OCI-M2 (cell line): ENCODE measurements at regions not wholly inside any gene's neighbourhood (a gene's known extent, or its start where the extent isn't known, plus 50 kb on each side); places are given as distances from the start of the nearest gene placed in this dataset.
"Not testable (repeated sequence)": the region's sequence is repeated elsewhere in the genome, so short reads cannot be mapped to it uniquely, and the experiment has no call there.

Source experiments
- DNase-seq: peaks from one replicate; lab custom pipeline; 2025; ENCODE audit not compliant: unreplicated experiment; lab: John Stamatoyannopoulos, UW

- DNase-seq = no peak
Observed at GRCh38 chr14:89056394-89056793, 231.9 kb downstream of the TTC8 start.

DNA sequence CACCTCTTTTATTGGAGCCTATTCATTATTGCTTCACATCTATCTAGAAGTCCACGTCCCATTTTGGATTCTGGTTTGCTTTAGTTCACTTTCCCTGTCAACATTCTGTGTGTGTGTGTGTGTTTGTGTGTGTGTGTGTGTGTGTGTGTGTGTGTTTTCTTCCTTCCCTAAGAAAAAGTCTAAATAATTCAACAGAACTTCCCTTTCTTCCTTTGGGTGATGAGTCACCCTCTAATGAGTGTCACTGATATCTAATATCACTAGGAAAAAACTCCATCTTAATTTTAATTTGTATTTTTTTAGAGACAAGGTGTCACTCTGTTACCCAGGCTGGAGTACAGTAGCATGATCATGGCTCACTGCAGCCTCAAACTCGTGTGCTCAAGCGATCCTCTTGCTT, 234.2 kb downstream of the TTC8 start:
- DNase-seq = no peak

DNA sequence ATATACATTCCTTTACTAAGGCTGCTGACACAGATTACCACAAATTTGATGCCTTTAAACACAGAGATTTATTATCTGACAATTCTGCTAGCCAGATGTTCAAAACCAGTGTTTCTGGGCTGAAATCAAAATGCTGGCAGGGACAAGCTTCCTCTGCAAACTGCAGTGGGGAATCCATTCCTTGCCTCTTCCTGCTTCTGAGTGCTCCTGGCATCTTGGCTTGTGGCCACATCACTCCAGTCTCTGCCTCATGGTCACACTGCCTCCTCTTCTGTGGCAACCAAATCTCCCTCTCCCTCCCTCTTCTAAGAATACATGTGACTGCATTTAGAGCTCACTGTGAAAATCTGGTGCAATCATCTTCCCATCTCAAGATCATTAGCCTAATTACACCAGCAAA, 235.7 kb downstream of the TTC8 start:
- DNase-seq = no peak

DNA sequence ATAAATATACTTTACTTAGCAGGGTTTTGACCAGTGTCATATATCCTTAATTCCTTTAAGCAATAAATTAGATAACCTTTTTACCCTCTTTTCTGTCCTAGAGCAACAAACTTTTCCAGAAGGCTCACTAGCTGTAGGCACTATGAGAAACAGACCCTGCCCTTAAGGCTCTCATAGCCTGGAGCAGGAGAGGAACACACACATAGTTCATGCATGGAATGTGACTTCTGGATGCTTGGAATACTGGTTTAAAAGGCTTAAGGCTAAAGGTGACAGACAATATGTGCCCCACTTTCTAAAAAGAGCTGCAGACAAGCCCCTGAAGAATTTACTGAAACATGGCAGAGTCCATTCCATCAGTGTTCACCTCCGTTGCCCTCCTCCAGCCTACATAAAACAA, 237.2 kb downstream of the TTC8 start:
- no peak for DNase-seq

GRCh38 chr14:89065879-89066278, 241.4 kb downstream of the TTC8 start:
- no peak for DNase-seq

GRCh38 chr14:89067293-89067972, 243.0 kb downstream of the TTC8 start:
- no peak for DNase-seq

DNA sequence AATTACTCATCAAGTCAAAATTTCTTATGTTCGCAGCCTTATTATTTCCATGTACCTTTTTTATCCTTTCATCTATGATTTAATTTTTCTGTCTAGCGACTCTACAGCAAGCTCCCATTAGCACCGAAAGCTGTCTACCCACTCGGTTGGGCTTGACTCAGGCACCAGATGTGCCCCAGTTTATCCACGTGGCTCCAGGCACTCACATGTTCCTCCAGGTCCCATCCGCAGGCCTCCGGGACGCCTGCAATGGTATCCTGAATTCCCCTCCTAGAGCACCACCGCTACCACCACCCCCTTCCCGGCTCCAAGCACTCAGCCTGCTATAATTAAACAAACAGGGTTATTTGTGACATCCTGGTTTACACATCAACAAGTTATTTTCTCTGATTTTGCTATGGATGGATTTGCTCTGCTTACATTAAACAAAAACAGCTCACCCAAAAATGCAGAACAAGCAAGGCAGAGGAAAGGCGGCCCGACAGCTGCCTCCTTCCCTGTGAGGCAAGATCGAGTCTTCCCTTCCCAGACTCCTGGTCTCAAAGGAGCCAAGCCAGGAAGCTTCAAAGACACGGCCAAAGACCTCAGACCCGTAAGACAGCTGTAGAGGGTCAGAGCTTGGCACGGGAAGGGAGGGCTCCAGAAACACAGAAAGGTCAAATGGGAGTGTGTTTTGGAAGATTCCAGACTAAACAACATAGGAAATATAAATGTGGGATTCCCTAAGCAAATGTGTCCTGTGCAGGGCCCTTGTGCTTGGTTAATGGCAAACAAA, 253.8 kb downstream of the TTC8 start:
- DNase-seq = no peak

- DNase-seq = no peak
Observed at GRCh38 chr14:89085231-89085731, 260.8 kb downstream of the TTC8 start.

GRCh38 chr14:89085737-89086382, 261.4 kb downstream of the TTC8 start:
- DNase-seq = no peak

GRCh38 chr14:89088530-89088929, 264.1 kb downstream of the TTC8 start:
- DNase-seq = no peak

DNA sequence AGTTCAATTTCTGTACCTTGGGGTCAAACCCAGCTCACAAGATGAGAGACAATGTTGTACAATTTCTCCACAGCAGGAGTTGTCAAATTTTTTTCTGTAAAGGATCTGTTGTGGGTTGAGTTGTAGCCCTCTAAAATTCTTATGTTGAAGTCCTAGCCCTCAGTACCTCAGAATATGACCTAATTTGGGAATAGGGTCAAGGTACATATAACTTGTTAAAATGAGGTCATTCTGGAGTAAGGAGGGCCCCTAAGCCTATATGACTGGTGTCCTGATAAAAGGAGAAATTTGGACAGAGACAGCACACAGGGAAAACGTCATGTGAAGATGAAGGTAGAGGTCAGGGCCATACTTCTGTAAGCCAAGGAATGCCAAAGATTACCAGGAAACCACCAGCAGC, 264.9 kb downstream of the TTC8 start:
- DNase-seq = no peak

DNA sequence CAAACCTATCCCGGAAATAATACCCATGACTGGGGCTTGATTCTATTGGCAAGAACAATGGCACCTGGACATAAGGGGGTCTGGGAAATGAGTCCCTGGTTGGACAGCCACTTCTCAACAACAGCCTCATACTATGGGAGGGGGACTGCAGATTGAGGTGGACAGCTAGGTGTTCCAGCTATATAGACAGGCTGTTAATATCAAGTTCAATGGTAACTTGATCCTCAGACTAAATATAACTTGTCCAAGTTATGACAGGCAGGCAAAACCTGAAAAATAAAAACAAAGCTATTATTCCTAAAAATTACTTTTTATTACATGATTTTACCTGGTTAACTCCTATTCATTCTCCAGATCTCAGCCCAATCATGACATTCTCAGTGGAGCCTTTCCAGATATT, 267.3 kb downstream of the TTC8 start:
- no peak for DNase-seq

DNA sequence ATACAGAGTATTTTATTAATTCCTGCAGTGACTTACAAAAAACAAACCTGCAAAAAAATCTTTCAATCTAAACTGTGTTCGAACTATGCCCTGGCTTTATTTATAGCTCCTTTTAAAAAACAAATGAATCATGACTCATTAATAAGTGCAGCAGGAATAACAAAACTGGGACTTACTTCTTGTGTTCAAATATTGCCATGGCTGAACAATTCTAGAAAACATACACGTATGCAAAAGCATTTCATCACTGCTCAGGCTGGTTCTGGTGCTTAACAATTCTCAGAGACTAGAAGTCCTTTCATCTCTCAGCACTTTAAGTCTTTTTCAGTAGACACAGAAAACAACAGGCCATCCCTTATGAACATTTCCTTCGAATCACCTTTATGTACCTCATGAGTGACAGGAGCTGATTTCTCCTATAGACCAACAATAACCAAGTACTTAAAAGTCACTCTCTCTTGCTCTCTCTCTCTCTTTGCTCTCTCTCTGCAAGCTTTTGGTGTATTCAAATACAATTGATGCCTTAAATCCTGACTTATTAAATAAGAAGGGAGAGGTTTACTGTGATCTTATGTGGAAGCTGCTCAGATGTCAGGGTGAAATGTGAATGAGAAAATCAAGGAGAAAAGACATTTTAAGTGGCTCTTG, 268.8 kb downstream of the TTC8 start:
- DNase-seq = no peak

GRCh38 chr14:89095036-89095435, 270.6 kb downstream of the TTC8 start:
- DNase-seq = no peak

DNA sequence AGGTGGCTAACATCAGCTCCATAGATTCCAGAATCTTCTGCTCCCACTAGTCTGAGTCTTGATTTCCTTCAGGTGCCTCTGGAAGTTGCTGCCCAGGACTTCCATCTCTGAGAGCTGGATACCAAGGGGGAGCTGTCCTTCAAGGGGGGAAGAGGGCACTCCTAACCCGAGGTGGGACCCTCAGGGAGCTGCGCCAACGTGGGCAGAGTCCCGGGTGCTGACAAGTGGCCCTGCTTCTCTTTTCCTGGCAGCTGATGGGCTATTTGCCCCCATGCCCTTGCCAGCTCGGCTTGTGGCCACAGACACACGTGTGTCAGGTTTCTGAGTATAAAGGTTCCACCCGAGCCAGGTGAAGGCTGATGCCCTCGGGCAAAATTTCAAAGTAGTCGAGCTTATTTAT, 272.5 kb downstream of the TTC8 start:
- DNase-seq = no peak

DNA sequence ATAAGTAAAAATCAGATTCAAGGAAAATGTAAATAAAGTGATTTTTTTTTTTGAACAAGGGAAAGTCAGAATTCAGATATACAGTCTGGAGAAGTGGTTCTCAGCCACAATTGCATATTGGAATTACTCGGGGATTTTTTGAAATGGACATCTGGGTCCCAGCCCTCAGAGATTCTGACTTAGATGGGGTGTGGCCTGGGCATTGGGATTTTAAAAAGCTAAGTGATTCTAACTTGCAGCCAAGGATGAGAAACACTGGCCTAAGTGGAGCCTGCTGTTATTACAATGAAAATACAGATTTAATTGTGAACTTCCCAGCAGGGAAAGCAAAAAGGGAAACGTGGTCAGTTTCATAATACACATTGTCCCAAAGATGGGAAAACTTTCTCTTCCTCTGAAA, 273.8 kb downstream of the TTC8 start:
- no peak for DNase-seq

DNA sequence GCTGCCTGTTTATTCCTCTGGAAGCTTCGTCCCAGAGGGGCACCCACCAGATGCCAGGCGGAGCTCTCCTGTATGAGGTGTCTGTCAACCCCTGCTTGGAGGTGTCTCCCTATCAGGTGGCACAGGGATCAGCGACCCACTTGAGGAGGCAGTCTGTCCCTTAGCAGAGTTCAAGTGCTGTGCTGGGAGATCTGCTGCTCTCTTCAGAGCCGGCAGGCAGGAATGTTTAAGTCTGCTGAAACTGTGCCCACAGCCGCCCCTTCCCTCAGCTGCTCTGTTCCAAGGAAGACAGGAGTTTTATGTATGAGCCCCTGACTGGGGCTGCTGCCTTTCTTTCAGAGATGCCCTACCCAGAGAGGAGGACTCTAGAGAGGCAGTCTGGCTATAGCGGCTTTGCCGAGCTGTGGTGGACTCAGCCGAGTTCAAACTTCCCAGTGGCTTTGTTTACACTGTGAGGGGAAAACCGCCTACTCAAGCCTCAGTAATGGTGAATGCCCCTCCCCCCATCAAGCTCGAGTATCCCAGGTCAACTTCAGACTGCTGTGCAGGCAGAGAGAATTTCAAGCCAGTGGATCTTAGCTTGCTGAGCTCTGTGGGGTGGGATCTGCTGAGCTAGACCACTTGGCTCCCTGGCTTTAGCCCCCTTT, 279.8 kb downstream of the TTC8 start:
- DNase-seq = not testable (repeated sequence)

GRCh38 chr14:89104861-89105260, 280.4 kb downstream of the TTC8 start:
- not testable (repeated sequence) for DNase-seq
